ENCODE measurements at regions not wholly inside any gene's neighbourhood (a gene's known extent, or its start where the extent isn't known, plus 50 kb on each side); places are given as distances from the start of the nearest gene placed in this dataset.

DNA sequence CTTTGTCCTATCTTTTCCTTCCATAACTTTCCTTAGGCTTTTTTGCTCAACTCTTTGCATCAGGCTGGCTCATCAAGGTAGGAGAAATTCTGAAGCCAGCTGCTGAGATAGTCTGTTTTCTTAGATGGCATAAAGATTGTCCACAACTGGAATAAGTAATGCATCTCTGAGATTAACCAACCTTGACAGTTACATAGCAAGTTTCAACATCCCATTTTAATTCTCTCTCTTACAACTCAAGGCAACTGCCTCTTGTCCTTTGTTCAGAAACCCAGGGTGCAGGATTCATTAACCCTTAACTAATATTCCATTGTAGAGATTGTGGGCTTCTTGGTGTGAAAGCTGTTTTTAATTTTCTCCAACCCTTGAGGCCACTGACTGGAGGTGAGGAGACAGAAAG is 239.2 kb downstream of the LACC1 start:
- no peaks in the 10 kb centered on the region for H3K36me3 ChIP-seq (ENCODE audit: control insufficient read depth, insufficient read depth, low read length)
- Mint-ChIP-seq H3K27ac (no peak overlapping the region), H3K4me3 (no peak overlapping the region), H3K27me3 (ENCODE audit: insufficient read depth) (no peaks in the 10 kb centered on the region), H3K4me1 (peaks cover 50% of the 10 kb centered on the region), H3K9me3 (peaks cover 9% of the 10 kb centered on the region), H3K36me3 (ENCODE audit: low read depth) (no peaks in the 10 kb centered on the region)
- H3K9me3 ChIP-seq (ENCODE audit: control insufficient read depth, low read length): peaks cover 8% of the 10 kb centered on the region
- H3K4me3 ChIP-seq (ENCODE audit: low read length): no peak overlapping the region
- no peak overlapping the region for H3K27ac ChIP-seq (ENCODE audit: low read depth, low read length)
- TF ChIP-seq, protein P1, sequence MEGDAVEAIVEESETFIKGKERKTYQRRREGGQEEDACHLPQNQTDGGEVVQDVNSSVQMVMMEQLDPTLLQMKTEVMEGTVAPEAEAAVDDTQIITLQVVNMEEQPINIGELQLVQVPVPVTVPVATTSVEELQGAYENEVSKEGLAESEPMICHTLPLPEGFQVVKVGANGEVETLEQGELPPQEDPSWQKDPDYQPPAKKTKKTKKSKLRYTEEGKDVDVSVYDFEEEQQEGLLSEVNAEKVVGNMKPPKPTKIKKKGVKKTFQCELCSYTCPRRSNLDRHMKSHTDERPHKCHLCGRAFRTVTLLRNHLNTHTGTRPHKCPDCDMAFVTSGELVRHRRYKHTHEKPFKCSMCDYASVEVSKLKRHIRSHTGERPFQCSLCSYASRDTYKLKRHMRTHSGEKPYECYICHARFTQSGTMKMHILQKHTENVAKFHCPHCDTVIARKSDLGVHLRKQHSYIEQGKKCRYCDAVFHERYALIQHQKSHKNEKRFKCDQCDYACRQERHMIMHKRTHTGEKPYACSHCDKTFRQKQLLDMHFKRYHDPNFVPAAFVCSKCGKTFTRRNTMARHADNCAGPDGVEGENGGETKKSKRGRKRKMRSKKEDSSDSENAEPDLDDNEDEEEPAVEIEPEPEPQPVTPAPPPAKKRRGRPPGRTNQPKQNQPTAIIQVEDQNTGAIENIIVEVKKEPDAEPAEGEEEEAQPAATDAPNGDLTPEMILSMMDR (conservative IDR thresholded peaks at IDR 0.05): no peak
- DNase-seq: no peak
- H3K27me3 ChIP-seq (ENCODE audit: control insufficient read depth, insufficient read depth, low read length, poor library complexity, severe bottlenecking): no peaks in the 10 kb centered on the region
- no peak overlapping the region for H3K9ac ChIP-seq (ENCODE audit: extremely low read depth, low read length, poor library complexity, severe bottlenecking)
- peaks cover 11% of the 10 kb centered on the region for H3K4me1 ChIP-seq (ENCODE audit: control insufficient read depth, insufficient read depth, low read length)

DNA sequence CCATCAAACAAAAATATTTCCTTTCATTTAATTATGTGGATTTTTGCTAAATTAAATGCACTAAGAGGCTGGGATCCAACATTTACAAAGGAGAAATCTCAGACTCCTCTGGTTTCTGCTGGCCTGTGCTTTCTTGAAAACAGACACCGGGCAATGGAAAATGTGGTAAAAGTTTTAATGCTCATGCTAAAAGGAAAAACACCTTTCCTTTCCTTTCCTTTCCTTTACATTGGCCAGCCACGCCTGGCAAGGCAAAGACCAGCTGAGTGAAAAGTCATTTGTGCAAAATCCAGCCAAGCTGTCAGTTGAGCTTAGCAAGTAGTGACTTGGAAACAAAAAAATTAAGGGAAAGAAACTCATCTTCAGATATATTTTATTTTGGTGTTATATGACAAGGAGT is 240.3 kb downstream of the LACC1 start:
- no peaks in the 10 kb centered on the region for H3K36me3 ChIP-seq (ENCODE audit: control insufficient read depth, insufficient read depth, low read length)
- Mint-ChIP-seq H3K27me3 (ENCODE audit: insufficient read depth) (no peaks in the 10 kb centered on the region), H3K27ac (no peak overlapping the region), H3K36me3 (ENCODE audit: low read depth) (no peaks in the 10 kb centered on the region), H3K4me1 (peaks cover 46% of the 10 kb centered on the region), H3K9me3 (peaks cover 16% of the 10 kb centered on the region), H3K4me3 (no peak overlapping the region)
- H3K27ac ChIP-seq (ENCODE audit: low read depth, low read length): no peak overlapping the region
- H3K4me1 ChIP-seq (ENCODE audit: control insufficient read depth, insufficient read depth, low read length): peaks cover 11% of the 10 kb centered on the region
- peaks cover 15% of the 10 kb centered on the region for H3K9me3 ChIP-seq (ENCODE audit: control insufficient read depth, low read length)
- no peaks in the 10 kb centered on the region for H3K27me3 ChIP-seq (ENCODE audit: control insufficient read depth, insufficient read depth, low read length, poor library complexity, severe bottlenecking)
- no peak overlapping the region for H3K9ac ChIP-seq (ENCODE audit: extremely low read depth, low read length, poor library complexity, severe bottlenecking)
- no peak overlapping the region for H3K4me3 ChIP-seq (ENCODE audit: low read length)
- no peak for DNase-seq
- 93 to 100% methylated on average over 1 to 2 of the region's 2 CpGs for whole genome bisulfite sequencing, 2 experiments (ENCODE audit: insufficient coverage in 1 of 2, insufficient read length in 1 of 2)
- TF ChIP-seq, protein P1 (conservative IDR thresholded peaks at IDR 0.05): no peak

DNA sequence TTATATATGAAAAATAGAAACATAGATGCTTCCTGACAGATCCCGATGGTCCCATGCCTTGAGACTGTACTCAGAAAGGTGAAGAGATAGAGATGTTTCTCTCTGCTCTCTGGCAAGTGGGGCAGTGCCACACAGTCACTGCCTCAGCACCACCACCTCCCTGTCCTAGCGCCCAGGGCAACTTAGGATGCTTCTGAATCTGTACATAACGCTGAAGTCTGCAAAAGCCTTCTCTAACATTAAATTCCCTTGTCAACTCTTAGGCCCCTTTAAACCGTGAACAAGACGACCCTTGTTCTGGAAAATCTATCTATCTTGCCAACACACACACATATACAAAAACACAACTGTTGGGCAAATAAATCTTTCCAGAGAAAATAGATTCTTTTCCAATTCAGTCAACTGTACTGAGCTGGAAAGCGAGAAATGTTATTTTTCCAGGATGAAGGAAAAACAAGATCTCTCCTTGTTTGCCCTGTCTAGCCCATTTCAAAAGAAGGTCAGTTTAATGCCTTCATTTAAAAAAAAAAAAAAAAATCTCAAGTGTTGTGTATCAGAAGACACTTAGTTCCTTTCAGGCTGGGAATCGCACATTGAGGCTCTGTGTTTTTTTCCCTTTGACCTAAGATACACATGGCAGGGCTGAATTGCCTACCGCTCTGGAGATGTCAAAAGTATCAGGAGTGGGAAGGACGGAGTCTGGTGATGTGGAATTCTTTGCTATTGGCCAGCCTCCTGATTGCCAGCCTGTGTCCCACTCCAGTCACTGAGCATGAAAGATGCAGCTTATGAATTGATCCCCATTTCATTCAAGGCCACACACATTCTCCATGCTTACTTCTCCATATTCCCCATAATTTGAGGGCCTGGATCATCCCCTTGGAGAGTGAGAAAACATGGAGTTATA is 241.4 kb downstream of the LACC1 start:
- Mint-ChIP-seq H3K27ac (no peak overlapping the region), H3K9me3 (peaks cover 16% of the 10 kb centered on the region)
- 93 to 97% methylated on average over 6 to 9 of the region's 9 CpGs for WGBS, 2 experiments (ENCODE audit: insufficient coverage in 1 of 2, insufficient read length in 1 of 2)

More for the DNA sequence above, 241.4 kb downstream of the LACC1 start:
- H3K4me1 ChIP-seq (ENCODE audit: control insufficient read depth, insufficient read depth, low read length): peaks cover 8% of the 10 kb centered on the region
- H3K4me1 Mint-ChIP-seq: peaks cover 36% of the 10 kb centered on the region
- H3K4me3 Mint-ChIP-seq: no peak overlapping the region
- TF ChIP-seq, protein P1 (conservative IDR thresholded peaks at IDR 0.05): no peak
- H3K36me3 ChIP-seq (ENCODE audit: control insufficient read depth, insufficient read depth, low read length): no peaks in the 10 kb centered on the region
- H3K27me3 Mint-ChIP-seq (ENCODE audit: insufficient read depth): peaks cover 2% of the 10 kb centered on the region
- no peak for DNase-seq
- H3K4me3 ChIP-seq (ENCODE audit: low read length): no peak overlapping the region
- H3K36me3 Mint-ChIP-seq (ENCODE audit: low read depth): no peaks in the 10 kb centered on the region
- H3K27me3 ChIP-seq (ENCODE audit: control insufficient read depth, insufficient read depth, low read length, poor library complexity, severe bottlenecking): no peaks in the 10 kb centered on the region
- no peak overlapping the region for H3K27ac ChIP-seq (ENCODE audit: low read depth, low read length)
- H3K9ac ChIP-seq (ENCODE audit: extremely low read depth, low read length, poor library complexity, severe bottlenecking): no peak overlapping the region
- H3K9me3 ChIP-seq (ENCODE audit: control insufficient read depth, low read length): peaks cover 15% of the 10 kb centered on the region

Measured in endodermal cell (in vitro differentiated cells).